Neural crest cell (in vitro differentiated cells): ENCODE measurements at regions not wholly inside any gene's neighbourhood (a gene's known extent, or its start where the extent isn't known, plus 50 kb on each side); places are given as distances from the start of the nearest gene placed in this dataset.

ENCODE experiments used
- DNase-seq: peaks from one replicate; pipeline ENCODE4 v3.0.0; 2021; ENCODE audit warnings: low read depth, mixed read lengths, low spot score
- H3K27ac Mint-ChIP-seq: one replicate; pipeline ENCODE4 v1.8.0; 2021; ENCODE audit warnings: mild to moderate bottlenecking, mixed read lengths; ENCODE audit not compliant: unreplicated experiment
- H3K27me3 Mint-ChIP-seq: 2 replicates; pipeline ENCODE4 v1.8.0; 2021; ENCODE audit warnings: low read depth, mild to moderate bottlenecking, mixed read lengths
- H3K36me3 Mint-ChIP-seq: 2 replicates; pipeline ENCODE4 v1.8.0; 2021; ENCODE audit warnings: low read depth, mild to moderate bottlenecking, mixed read lengths
- H3K4me1 Mint-ChIP-seq: 2 replicates; pipeline ENCODE4 v1.8.0; 2021; ENCODE audit warnings: mixed read lengths
- H3K4me3 Mint-ChIP-seq: one replicate; pipeline ENCODE4 v1.8.0; 2021; ENCODE audit warnings: mild to moderate bottlenecking, mixed read lengths
- H3K9me3 Mint-ChIP-seq: 2 replicates; pipeline ENCODE4 v1.8.0; 2021; ENCODE audit warnings: mixed read lengths
- CTCF ChIP-seq: fragments of 200-600 bp; sonication (generic); conservative IDR thresholded peaks from 2 replicates; pipeline ENCODE4 v1.5.0; 2021; ENCODE audit warnings: antibody characterized with exemption, mild to moderate bottlenecking

- Mint-ChIP-seq H3K36me3 (no peaks in the 10 kb centered on the region), H3K9me3 (no peaks in the 10 kb centered on the region), H3K27me3 (no peaks in the 10 kb centered on the region), H3K4me3 (no peak overlapping the region), H3K27ac (no peak overlapping the region), H3K4me1 (no peaks in the 10 kb centered on the region)
- no peak for DNase-seq
- TF ChIP-seq CTCF = no peak
Measured at GRCh38 chr11:111148121-111148520, 97.4 kb upstream of the POU2AF2 start.

- Mint-ChIP-seq H3K27me3 (peaks cover 3% of the 10 kb centered on the region), H3K4me1 (peaks cover 3% of the 10 kb centered on the region), H3K27ac (no peak overlapping the region), H3K4me3 (no peak overlapping the region), H3K9me3 (peaks cover 5% of the 10 kb centered on the region), H3K36me3 (no peaks in the 10 kb centered on the region)
- no peak for TF ChIP-seq CTCF
- no peak for DNase-seq
Measured at GRCh38 chr11:111137846-111138245, 107.7 kb upstream of the POU2AF2 start.

- Mint-ChIP-seq H3K9me3 (peaks cover 5% of the 10 kb centered on the region), H3K36me3 (no peaks in the 10 kb centered on the region), H3K27ac (peak overlapping the region; percentile 68), H3K4me1 (peaks cover 3% of the 10 kb centered on the region), H3K27me3 (peaks cover 3% of the 10 kb centered on the region), H3K4me3 (no peak overlapping the region)
- TF ChIP-seq CTCF = no peak
- DNase-seq = no peak
Measured at GRCh38 chr11:111135778-111136570, 109.6 kb upstream of the POU2AF2 start.

GRCh38 chr11:111135101-111135500, 110.4 kb upstream of the POU2AF2 start:
- Mint-ChIP-seq H3K27me3 (peaks cover 3% of the 10 kb centered on the region), H3K9me3 (peaks cover 5% of the 10 kb centered on the region), H3K27ac (no peak overlapping the region), H3K4me3 (no peak overlapping the region), H3K4me1 (peaks cover 3% of the 10 kb centered on the region), H3K36me3 (no peaks in the 10 kb centered on the region)
- DNase-seq = no peak
- TF ChIP-seq CTCF = no peak

GRCh38 chr11:111128076-111128870, 117.3 kb upstream of the POU2AF2 start:
- Mint-ChIP-seq H3K4me1 (no peaks in the 10 kb centered on the region), H3K36me3 (no peaks in the 10 kb centered on the region), H3K9me3 (no peaks in the 10 kb centered on the region), H3K27ac (no peak overlapping the region), H3K27me3 (peaks cover 7% of the 10 kb centered on the region), H3K4me3 (no peak overlapping the region)
- DNase-seq = no peak
- TF ChIP-seq CTCF = no peak
